ENCODE measurements at regions not wholly inside any gene's neighbourhood (a gene's known extent, or its start where the extent isn't known, plus 50 kb on each side); places are given as distances from the start of the nearest gene placed in this dataset.

GRCh38 chr12:24586293-24586692 lies 362.6 kb downstream of the BCAT1 start:
- no peak for TF ChIP-seq CTCF (IDR thresholded peaks at IDR 0.05; ENCODE audit: extremely low read depth, insufficient read depth, missing control alignments)
- DNase-seq (ENCODE audit: low spot score): no peak
- in situ Hi-C loops (cut with MboI; ENCODE audit: low pct_unique_long_range_greater_than_20kb, low sequenced_read_pairs, unreplicated experiment): no loop called here

- DNase-seq (ENCODE audit: low spot score): no peak
- TF ChIP-seq CTCF (IDR thresholded peaks at IDR 0.05; ENCODE audit: extremely low read depth, insufficient read depth, missing control alignments): no peak
- in situ Hi-C loops (cut with MboI; ENCODE audit: low pct_unique_long_range_greater_than_20kb, low sequenced_read_pairs, unreplicated experiment): no loop called here
Measured at GRCh38 chr12:24584032-24584675, 364.7 kb downstream of the BCAT1 start.

GRCh38 chr12:24582954-24583601 lies 365.8 kb downstream of the BCAT1 start:
- DNase-seq (ENCODE audit: low spot score): no peak
- in situ Hi-C loops (cut with MboI; ENCODE audit: low pct_unique_long_range_greater_than_20kb, low sequenced_read_pairs, unreplicated experiment): no loop called here
- no peak for TF ChIP-seq CTCF (IDR thresholded peaks at IDR 0.05; ENCODE audit: extremely low read depth, insufficient read depth, missing control alignments)

- no peak for TF ChIP-seq CTCF (IDR thresholded peaks at IDR 0.05; ENCODE audit: extremely low read depth, insufficient read depth, missing control alignments)
- no peak for DNase-seq (ENCODE audit: low spot score)
- in situ Hi-C loops (cut with MboI; ENCODE audit: low pct_unique_long_range_greater_than_20kb, low sequenced_read_pairs, unreplicated experiment): no loop called here
Measured at GRCh38 chr12:24574538-24574937, 374.4 kb downstream of the BCAT1 start.

GRCh38 chr12:24573621-24574020 lies 375.3 kb downstream of the BCAT1 start:
- no peak for DNase-seq (ENCODE audit: low spot score)
- in situ Hi-C loops (cut with MboI; ENCODE audit: low pct_unique_long_range_greater_than_20kb, low sequenced_read_pairs, unreplicated experiment): no loop called here
- TF ChIP-seq CTCF (IDR thresholded peaks at IDR 0.05; ENCODE audit: extremely low read depth, insufficient read depth, missing control alignments): no peak

- in situ Hi-C loops (cut with MboI; ENCODE audit: low pct_unique_long_range_greater_than_20kb, low sequenced_read_pairs, unreplicated experiment): no loop called here
- no peak for DNase-seq (ENCODE audit: low spot score)
- no peak for TF ChIP-seq CTCF (IDR thresholded peaks at IDR 0.05; ENCODE audit: extremely low read depth, insufficient read depth, missing control alignments)
Measured at GRCh38 chr12:24565300-24565699, 383.6 kb downstream of the BCAT1 start.

Data from GM13977 (cell line).